SKM-1 treated with dmso at 0.1 percent for 144 hours (cell line): ENCODE measurements at regions not wholly inside any gene's neighbourhood (a gene's known extent, or its start where the extent isn't known, plus 50 kb on each side); places are given as distances from the start of the nearest gene placed in this dataset.
"Not testable (repeated sequence)": the region's sequence is repeated elsewhere in the genome, so short reads cannot be mapped to it uniquely, and the experiment has no call there.

Experiments used
- DNase-seq: peaks from one replicate; lab custom pipeline; 2025; ENCODE audit not compliant: unreplicated experiment; lab: John Stamatoyannopoulos, UW

- no peak for DNase-seq
These were observed 175.3 kb upstream of the CREB1 start for GRCh38 chr2:207354462-207354861.

GRCh38 chr2:207356567-207356966 lies 173.2 kb upstream of the CREB1 start:
- DNase-seq, result no peak

- no peak for DNase-seq
These were observed 172.5 kb upstream of the CREB1 start for GRCh38 chr2:207357216-207357615.

GRCh38 chr2:207362716-207363115 lies 167.0 kb upstream of the CREB1 start:
- DNase-seq, result no peak

GRCh38 chr2:207363761-207364290 lies 165.9 kb upstream of the CREB1 start:
- no peak for DNase-seq

- DNase-seq, result no peak
These were observed 159.1 kb upstream of the CREB1 start for GRCh38 chr2:207370646-207371045.

- DNase-seq, result no peak
These were observed 157.9 kb upstream of the CREB1 start for GRCh38 chr2:207371877-207372276.

GRCh38 chr2:207372483-207372882 lies 157.3 kb upstream of the CREB1 start:
- DNase-seq, result no peak

- no peak for DNase-seq
These were observed 154.4 kb upstream of the CREB1 start for GRCh38 chr2:207375207-207375875.

GRCh38 chr2:207378620-207379019 lies 151.1 kb upstream of the CREB1 start:
- DNase-seq, result not testable (repeated sequence)

GRCh38 chr2:207385076-207385475 lies 144.7 kb upstream of the CREB1 start:
- no peak for DNase-seq

- DNase-seq, result no peak
These were observed 143.9 kb upstream of the CREB1 start for GRCh38 chr2:207385903-207386302.

GRCh38 chr2:207387001-207387571 lies 142.7 kb upstream of the CREB1 start:
- DNase-seq, result no peak

- no peak for DNase-seq
These were observed 139.3 kb upstream of the CREB1 start for GRCh38 chr2:207390302-207391095.

- no peak for DNase-seq
These were observed 135.5 kb upstream of the CREB1 start for GRCh38 chr2:207394203-207394781.

- no peak for DNase-seq
These were observed 134.8 kb upstream of the CREB1 start for GRCh38 chr2:207394812-207395534.

GRCh38 chr2:207395535-207396251 lies 134.1 kb upstream of the CREB1 start:
- no peak for DNase-seq

- no peak for DNase-seq
These were observed 131.7 kb upstream of the CREB1 start for GRCh38 chr2:207397917-207398655.

GRCh38 chr2:207399301-207399700 lies 130.5 kb upstream of the CREB1 start:
- DNase-seq, result no peak

GRCh38 chr2:207401338-207401737 lies 128.4 kb upstream of the CREB1 start:
- no peak for DNase-seq
